Epithelial cell of proximal tubule (primary cell): ENCODE measurements at regions not wholly inside any gene's neighbourhood (a gene's known extent, or its start where the extent isn't known, plus 50 kb on each side); places are given as distances from the start of the nearest gene placed in this dataset.
"Not testable (repeated sequence)": the region's sequence is repeated elsewhere in the genome, so short reads cannot be mapped to it uniquely, and the experiment has no call there.

Experiments used
- DNase-seq: peaks from one replicate; pipeline ENCODE4 v3.0.0-alpha.2; 2011; ENCODE audit warnings: low read depth
- H3K4me3 ChIP-seq: 2 replicates; pipeline ENCODE4 v1.5.1; 2011; ENCODE audit warnings: low read depth, mild to moderate bottlenecking, low read length
- TF ChIP-seq, protein P1 (sequence below): conservative IDR thresholded peaks from 2 replicates; pipeline ENCODE4 v1.5.1; 2012; ENCODE audit warnings: low read depth, mild to moderate bottlenecking, low read length

DNA sequence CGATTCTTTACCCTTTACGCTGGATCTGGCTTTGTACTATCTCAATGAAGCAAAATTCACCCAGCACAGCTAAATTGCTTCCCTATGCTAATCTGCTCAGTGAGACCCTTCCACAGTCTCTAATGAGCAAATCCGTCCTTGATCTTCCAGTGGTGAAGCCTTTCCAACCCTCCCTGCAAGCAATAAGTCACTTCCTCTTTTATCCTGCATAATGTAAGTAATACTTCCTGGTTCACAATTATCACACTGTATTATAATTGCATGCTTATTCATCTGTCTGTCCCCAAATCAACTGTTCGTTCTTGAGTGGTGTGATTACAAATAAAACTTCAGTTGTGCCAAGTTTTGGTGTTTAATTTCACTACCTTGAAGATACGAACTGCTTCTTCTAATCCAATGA lies 404.0 kb downstream of the ADCYAP1 start:
- TF ChIP-seq, protein P1, sequence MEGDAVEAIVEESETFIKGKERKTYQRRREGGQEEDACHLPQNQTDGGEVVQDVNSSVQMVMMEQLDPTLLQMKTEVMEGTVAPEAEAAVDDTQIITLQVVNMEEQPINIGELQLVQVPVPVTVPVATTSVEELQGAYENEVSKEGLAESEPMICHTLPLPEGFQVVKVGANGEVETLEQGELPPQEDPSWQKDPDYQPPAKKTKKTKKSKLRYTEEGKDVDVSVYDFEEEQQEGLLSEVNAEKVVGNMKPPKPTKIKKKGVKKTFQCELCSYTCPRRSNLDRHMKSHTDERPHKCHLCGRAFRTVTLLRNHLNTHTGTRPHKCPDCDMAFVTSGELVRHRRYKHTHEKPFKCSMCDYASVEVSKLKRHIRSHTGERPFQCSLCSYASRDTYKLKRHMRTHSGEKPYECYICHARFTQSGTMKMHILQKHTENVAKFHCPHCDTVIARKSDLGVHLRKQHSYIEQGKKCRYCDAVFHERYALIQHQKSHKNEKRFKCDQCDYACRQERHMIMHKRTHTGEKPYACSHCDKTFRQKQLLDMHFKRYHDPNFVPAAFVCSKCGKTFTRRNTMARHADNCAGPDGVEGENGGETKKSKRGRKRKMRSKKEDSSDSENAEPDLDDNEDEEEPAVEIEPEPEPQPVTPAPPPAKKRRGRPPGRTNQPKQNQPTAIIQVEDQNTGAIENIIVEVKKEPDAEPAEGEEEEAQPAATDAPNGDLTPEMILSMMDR: no peak
- no peak for DNase-seq
- no peak overlapping the region for H3K4me3 ChIP-seq

- DNase-seq: no peak
- TF ChIP-seq, protein P1: no peak
- no peak overlapping the region for H3K4me3 ChIP-seq
These were observed 406.7 kb downstream of the ADCYAP1 start for GRCh38 chr18:1311376-1311775.

- DNase-seq, H3K4me3 ChIP-seq: not testable (repeated sequence)
These were observed 430.7 kb downstream of the ADCYAP1 start for GRCh38 chr18:1335345-1335744.

DNA sequence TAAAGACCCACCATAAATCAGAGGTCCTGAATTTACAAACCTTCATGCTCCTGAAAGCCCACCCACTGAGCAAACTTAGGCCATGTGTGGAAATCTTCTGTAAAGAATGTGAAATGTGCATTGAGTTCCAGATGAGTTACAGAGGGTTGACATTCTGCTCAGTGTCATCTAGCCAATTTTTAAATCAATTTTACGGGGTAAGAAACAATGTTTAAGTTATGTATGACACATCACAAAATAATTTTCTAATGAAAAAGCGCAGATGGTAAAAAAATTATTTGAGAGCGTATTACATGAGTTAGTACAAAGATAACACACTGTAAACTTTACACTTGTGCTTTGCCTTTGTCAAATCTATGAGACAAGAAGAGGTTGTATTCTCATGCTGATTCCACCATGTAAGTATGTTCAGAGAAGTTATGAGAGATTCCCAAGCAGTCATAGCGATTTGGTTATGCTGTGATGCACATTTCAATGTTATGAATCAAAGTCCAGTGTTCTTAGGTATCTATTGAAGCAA lies 446.3 kb downstream of the ADCYAP1 start:
- H3K4me3 ChIP-seq: no peak overlapping the region
- TF ChIP-seq, protein P1: no peak
- DNase-seq: no peak

GRCh38 chr18:1353025-1353424 lies 448.4 kb downstream of the ADCYAP1 start:
- DNase-seq: no peak
- TF ChIP-seq, protein P1: no peak
- H3K4me3 ChIP-seq: no peak overlapping the region

- TF ChIP-seq, protein P1: no peak
- no peak for DNase-seq
- no peak overlapping the region for H3K4me3 ChIP-seq
These were observed 453.1 kb downstream of the ADCYAP1 start for GRCh38 chr18:1357724-1358123.

GRCh38 chr18:1361936-1362335 lies 457.3 kb downstream of the ADCYAP1 start:
- no peak for DNase-seq

More at GRCh38 chr18:1361936-1362335, 457.3 kb downstream of the ADCYAP1 start:
- TF ChIP-seq, protein P1: no peak
- H3K4me3 ChIP-seq: no peak overlapping the region
